ENCODE measurements at regions not wholly inside any gene's neighbourhood (a gene's known extent, or its start where the extent isn't known, plus 50 kb on each side); places are given as distances from the start of the nearest gene placed in this dataset.

DNA sequence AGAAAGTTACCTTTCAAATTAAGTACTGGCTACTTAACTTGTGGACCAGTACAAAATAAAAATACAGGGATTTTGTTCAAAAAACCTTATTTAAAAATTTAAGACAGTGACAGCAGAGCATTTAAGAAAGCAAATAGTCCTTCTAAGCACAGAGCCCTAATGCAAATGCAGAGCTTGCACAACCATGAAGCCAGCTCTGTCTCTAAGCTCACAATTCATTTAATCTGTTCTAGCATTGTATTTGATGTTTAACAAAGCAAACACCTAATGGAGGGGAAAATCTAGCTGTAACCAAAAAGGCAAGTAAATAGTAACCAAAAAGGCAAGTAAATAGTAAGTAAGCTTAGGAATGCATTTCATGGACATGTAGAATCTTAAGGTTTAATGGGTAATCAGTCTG is 138.7 kb upstream of the GHR start:
- H3K36me3 ChIP-seq (ENCODE audit: insufficient read depth, low read length): no peaks in the 10 kb centered on the region
- no peaks in the 10 kb centered on the region for H4K20me1 ChIP-seq (ENCODE audit: insufficient read depth, low read length)
- H3K4me1 ChIP-seq (ENCODE audit: insufficient read depth, low read length): no peaks in the 10 kb centered on the region
- H2AFZ ChIP-seq (ENCODE audit: low read depth, low read length): no peak overlapping the region
- DNase-seq (no peak), ATAC-seq (ENCODE audit: insufficient read depth, low read depth) (no peak)
- H3K4me3 ChIP-seq (ENCODE audit: low read depth in 1 of 2, low read length in 2 of 2): no peak overlapping the region
- no peak overlapping the region for H3K9ac ChIP-seq (ENCODE audit: low read depth, low read length)
- no peaks in the 10 kb centered on the region for H3K27me3 ChIP-seq (ENCODE audit: insufficient read depth, low read length, poor library complexity)
- no peak overlapping the region for H3K27ac ChIP-seq (ENCODE audit: low read length)
- H3K9me3 ChIP-seq (ENCODE audit: insufficient read depth, low read length, severe bottlenecking): no peaks in the 10 kb centered on the region
- no peak overlapping the region for H3K4me2 ChIP-seq (ENCODE audit: insufficient read depth, low read length)
- no peaks in the 10 kb centered on the region for H3K79me2 ChIP-seq (ENCODE audit: insufficient read depth, low read length)
- TF ChIP-seq EZH2 (IDR thresholded peaks at IDR 0.05; ENCODE audit: borderline replicate concordance, low read depth, low read length, severe bottlenecking): no peak
- TF ChIP-seq, protein P1, sequence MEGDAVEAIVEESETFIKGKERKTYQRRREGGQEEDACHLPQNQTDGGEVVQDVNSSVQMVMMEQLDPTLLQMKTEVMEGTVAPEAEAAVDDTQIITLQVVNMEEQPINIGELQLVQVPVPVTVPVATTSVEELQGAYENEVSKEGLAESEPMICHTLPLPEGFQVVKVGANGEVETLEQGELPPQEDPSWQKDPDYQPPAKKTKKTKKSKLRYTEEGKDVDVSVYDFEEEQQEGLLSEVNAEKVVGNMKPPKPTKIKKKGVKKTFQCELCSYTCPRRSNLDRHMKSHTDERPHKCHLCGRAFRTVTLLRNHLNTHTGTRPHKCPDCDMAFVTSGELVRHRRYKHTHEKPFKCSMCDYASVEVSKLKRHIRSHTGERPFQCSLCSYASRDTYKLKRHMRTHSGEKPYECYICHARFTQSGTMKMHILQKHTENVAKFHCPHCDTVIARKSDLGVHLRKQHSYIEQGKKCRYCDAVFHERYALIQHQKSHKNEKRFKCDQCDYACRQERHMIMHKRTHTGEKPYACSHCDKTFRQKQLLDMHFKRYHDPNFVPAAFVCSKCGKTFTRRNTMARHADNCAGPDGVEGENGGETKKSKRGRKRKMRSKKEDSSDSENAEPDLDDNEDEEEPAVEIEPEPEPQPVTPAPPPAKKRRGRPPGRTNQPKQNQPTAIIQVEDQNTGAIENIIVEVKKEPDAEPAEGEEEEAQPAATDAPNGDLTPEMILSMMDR (IDR thresholded peaks at IDR 0.05; ENCODE audit: borderline replicate concordance, extremely low read depth, low read length, poor library complexity, severe bottlenecking): no peak

DNA sequence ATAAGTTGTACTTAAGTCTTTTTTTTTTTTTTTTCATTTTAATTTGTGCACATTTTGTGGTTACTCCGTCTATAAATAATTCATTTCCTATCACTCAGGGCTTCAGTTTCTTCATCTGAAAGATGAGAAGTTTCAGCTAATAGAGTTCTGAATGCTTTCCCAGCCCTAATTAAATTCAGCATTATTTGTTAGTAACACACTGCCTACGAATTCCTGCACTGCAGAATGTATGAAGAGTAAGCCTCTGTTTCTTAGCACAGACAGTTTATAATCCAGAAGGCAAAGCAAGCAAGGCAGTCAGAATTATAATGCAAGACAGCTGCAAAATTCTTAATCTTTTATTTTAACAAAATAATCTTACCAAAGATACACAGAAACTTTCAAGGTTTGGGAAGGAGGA is 138.0 kb upstream of the GHR start:
- H3K9ac ChIP-seq (ENCODE audit: low read depth, low read length): no peak overlapping the region
- H3K4me1 ChIP-seq (ENCODE audit: insufficient read depth, low read length): no peaks in the 10 kb centered on the region
- DNase-seq: no peak
- H3K79me2 ChIP-seq (ENCODE audit: insufficient read depth, low read length): no peaks in the 10 kb centered on the region
- no peak for ATAC-seq (ENCODE audit: insufficient read depth, low read depth)
- H3K27me3 ChIP-seq (ENCODE audit: insufficient read depth, low read length, poor library complexity): no peaks in the 10 kb centered on the region
- H3K4me2 ChIP-seq (ENCODE audit: insufficient read depth, low read length): no peak overlapping the region
- no peaks in the 10 kb centered on the region for H4K20me1 ChIP-seq (ENCODE audit: insufficient read depth, low read length)
- H2AFZ ChIP-seq (ENCODE audit: low read depth, low read length): no peak overlapping the region
- no peak for TF ChIP-seq EZH2 (IDR thresholded peaks at IDR 0.05; ENCODE audit: borderline replicate concordance, low read depth, low read length, severe bottlenecking)
- TF ChIP-seq, protein P1 (IDR thresholded peaks at IDR 0.05; ENCODE audit: borderline replicate concordance, extremely low read depth, low read length, poor library complexity, severe bottlenecking): no peak
- H3K4me3 ChIP-seq (ENCODE audit: low read depth in 1 of 2, low read length in 2 of 2): no peak overlapping the region
- H3K36me3 ChIP-seq (ENCODE audit: insufficient read depth, low read length): no peaks in the 10 kb centered on the region
- H3K27ac ChIP-seq (ENCODE audit: low read length): no peak overlapping the region
- no peaks in the 10 kb centered on the region for H3K9me3 ChIP-seq (ENCODE audit: insufficient read depth, low read length, severe bottlenecking)

DNA sequence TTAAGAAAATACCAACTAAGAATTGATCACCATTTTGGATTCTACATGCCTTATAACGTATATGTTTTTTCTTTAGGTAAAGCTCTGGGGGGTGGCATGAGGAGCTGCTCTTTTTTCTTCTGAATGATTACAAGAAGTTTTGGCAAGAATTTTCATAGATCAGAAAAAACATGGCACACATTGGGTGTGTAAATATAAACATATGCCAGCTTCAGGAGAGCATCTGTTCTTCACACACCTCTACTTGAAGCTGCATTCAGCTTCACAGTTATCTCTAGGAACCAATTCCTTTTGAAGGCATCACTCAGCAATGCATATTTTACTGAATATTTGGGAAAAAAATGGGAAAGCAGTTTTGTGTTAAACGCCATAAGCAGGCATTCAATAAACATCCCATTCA is 122.7 kb upstream of the GHR start:
- Histone ChIP-seq H2AFZ (ENCODE audit: low read depth, low read length) (no peak overlapping the region), H4K20me1 (ENCODE audit: insufficient read depth, low read length) (no peaks in the 10 kb centered on the region), H3K9ac (ENCODE audit: low read depth, low read length) (no peak overlapping the region), H3K4me2 (ENCODE audit: insufficient read depth, low read length) (no peak overlapping the region), H3K4me3 (ENCODE audit: low read depth in 1 of 2, low read length in 2 of 2) (no peak overlapping the region), H3K79me2 (ENCODE audit: insufficient read depth, low read length) (no peaks in the 10 kb centered on the region), H3K4me1 (ENCODE audit: insufficient read depth, low read length) (no peaks in the 10 kb centered on the region), H3K27ac (ENCODE audit: low read length) (no peak overlapping the region), H3K9me3 (ENCODE audit: insufficient read depth, low read length, severe bottlenecking) (no peaks in the 10 kb centered on the region), H3K36me3 (ENCODE audit: insufficient read depth, low read length) (no peaks in the 10 kb centered on the region), H3K27me3 (ENCODE audit: insufficient read depth, low read length, poor library complexity) (no peaks in the 10 kb centered on the region)
- TF ChIP-seq, protein P1 (IDR thresholded peaks at IDR 0.05; ENCODE audit: borderline replicate concordance, extremely low read depth, low read length, poor library complexity, severe bottlenecking): no peak
- no peak for TF ChIP-seq EZH2 (IDR thresholded peaks at IDR 0.05; ENCODE audit: borderline replicate concordance, low read depth, low read length, severe bottlenecking)
- ATAC-seq (ENCODE audit: insufficient read depth, low read depth): no peak
- DNase-seq: no peak

DNA sequence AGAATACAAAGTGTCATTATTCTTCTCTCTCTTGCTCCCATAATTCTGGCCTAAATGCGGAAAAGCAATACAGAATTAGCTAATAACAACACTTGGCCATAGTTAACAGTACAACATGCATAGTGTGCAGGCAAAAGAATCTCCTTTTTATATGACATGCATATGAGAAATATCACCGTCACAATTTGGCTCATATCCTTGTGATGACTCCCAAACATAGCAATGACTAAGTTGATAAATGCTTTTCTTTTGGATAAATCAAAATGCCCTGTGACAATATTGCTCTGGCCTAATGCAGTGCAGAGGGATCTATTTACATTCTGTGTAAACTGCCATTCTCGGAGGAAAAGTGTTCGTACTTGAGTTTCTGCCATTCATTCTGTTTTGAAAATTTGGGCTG is 121.9 kb upstream of the GHR start:
- H3K4me2 ChIP-seq (ENCODE audit: insufficient read depth, low read length): no peak overlapping the region
- H3K79me2 ChIP-seq (ENCODE audit: insufficient read depth, low read length): no peaks in the 10 kb centered on the region
- H3K27ac ChIP-seq (ENCODE audit: low read length): no peak overlapping the region
- ATAC-seq (ENCODE audit: insufficient read depth, low read depth) (no peak), DNase-seq (no peak)
- no peaks in the 10 kb centered on the region for H4K20me1 ChIP-seq (ENCODE audit: insufficient read depth, low read length)
- H3K9me3 ChIP-seq (ENCODE audit: insufficient read depth, low read length, severe bottlenecking): no peaks in the 10 kb centered on the region
- H2AFZ ChIP-seq (ENCODE audit: low read depth, low read length): no peak overlapping the region
- TF ChIP-seq, protein P1 (IDR thresholded peaks at IDR 0.05; ENCODE audit: borderline replicate concordance, extremely low read depth, low read length, poor library complexity, severe bottlenecking): no peak
- TF ChIP-seq EZH2 (IDR thresholded peaks at IDR 0.05; ENCODE audit: borderline replicate concordance, low read depth, low read length, severe bottlenecking): no peak
- H3K4me1 ChIP-seq (ENCODE audit: insufficient read depth, low read length): no peaks in the 10 kb centered on the region
- H3K36me3 ChIP-seq (ENCODE audit: insufficient read depth, low read length): no peaks in the 10 kb centered on the region
- no peak overlapping the region for H3K4me3 ChIP-seq (ENCODE audit: low read depth in 1 of 2, low read length in 2 of 2)
- H3K9ac ChIP-seq (ENCODE audit: low read depth, low read length): no peak overlapping the region
- no peaks in the 10 kb centered on the region for H3K27me3 ChIP-seq (ENCODE audit: insufficient read depth, low read length, poor library complexity)
